Body of pancreas (tissue), 4 donors: ENCODE measurements at regions not wholly inside any gene's neighbourhood (a gene's known extent, or its start where the extent isn't known, plus 50 kb on each side); places are given as distances from the start of the nearest gene placed in this dataset.

Experiments
- CTCF ChIP-seq, 7 experiments: fragments of 450-650 bp in 4 of 7; fragments of 200-600 bp in 3 of 7; sonication (generic) in 3 of 7; IDR thresholded peaks; one replicate each; pipeline ENCODE4 v1.5.1; 2016 to 2019; ENCODE audit warnings: antibody characterized with exemption in 7 of 7
- POLR2A ChIP-seq, 3 donors: fragments of 450-650 bp; IDR thresholded peaks; one replicate each; pipeline ENCODE4 v1.6.1; 2016; ENCODE audit warnings: antibody characterized with exemption in 3 of 3, mild to moderate bottlenecking in 2 of 3

- TF ChIP-seq POLR2A (IDR thresholded peaks at IDR 0.05) (no peak), CTCF (IDR thresholded peaks at IDR 0.05) (no peak)
Measured at GRCh38 chr5:138637256-138637655, 62.1 kb upstream of the HSPA9 start.
